Spleen (tissue), 7 donors: ENCODE measurements at regions not wholly inside any gene's neighbourhood (a gene's known extent, or its start where the extent isn't known, plus 50 kb on each side); places are given as distances from the start of the nearest gene placed in this dataset.

Experiments used
- CTCF ChIP-seq, 11 experiments: fragments of 200-600 bp in 7 of 11; fragments of 450-650 bp in 4 of 11; sonication (generic) in 4 of 11; IDR thresholded peaks in 8 of 11; conservative IDR thresholded peaks in 3 of 11; 1 replicate in 7 of 11; 2 replicates in 4 of 11; pipeline versions ENCODE4 v1.4.0 to v1.8.0; 2016 to 2021; ENCODE audit warnings: antibody characterized with exemption in 11 of 11, inconsistent platforms in 4 of 11, mild to moderate bottlenecking in 1 of 11
- POLR2A ChIP-seq, 3 donors: fragments of 450-650 bp; IDR thresholded peaks; one replicate each; pipeline ENCODE4 v1.5.1; 2017; ENCODE audit warnings: antibody characterized with exemption in 3 of 3, mild to moderate bottlenecking in 1 of 3
- POLR2AphosphoS5 ChIP-seq, 3 donors: sonication (generic); formaldehyde crosslinking; IDR thresholded peaks; one replicate each; pipeline ENCODE4 v1.5.1; 2017; ENCODE audit warnings: antibody characterized with exemption in 3 of 3
- donor health status: DM: no; HTN: no; CAD: no; lungs with moderate emphysema.
- donor health status: DM: no; HTN: no; CAD: no.
- donor health status: DM: no; HTN: no; CAD: no.

DNA sequence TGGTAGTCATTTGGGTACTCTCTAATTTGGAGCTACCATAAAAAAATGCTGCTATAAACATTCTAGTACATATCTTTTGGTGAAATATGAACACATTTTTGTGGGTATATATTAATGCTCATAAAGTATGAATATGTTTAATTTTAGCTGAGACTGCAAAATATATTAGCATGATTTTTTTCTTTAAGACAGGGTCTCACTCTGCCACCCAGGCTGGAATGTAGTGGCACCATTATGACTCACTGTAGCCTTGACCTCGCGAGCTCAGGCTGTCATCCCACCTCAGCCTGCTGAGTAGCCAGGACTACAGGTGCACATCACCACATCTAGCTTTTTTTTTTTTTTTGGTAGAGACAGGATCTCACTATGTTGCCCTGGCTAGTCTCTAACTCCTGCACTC, 371.7 kb downstream of the SOX9 start:
- TF ChIP-seq POLR2AphosphoS5 (IDR thresholded peaks at IDR 0.05) = no peak
- TF ChIP-seq CTCF (IDR thresholded peaks at IDR 0.05 in 8 of 11, conservative IDR thresholded peaks at IDR 0.05 in 3 of 11) = no peak
- no peak for TF ChIP-seq POLR2A (IDR thresholded peaks at IDR 0.05)
